ENCODE measurements at regions not wholly inside any gene's neighbourhood (a gene's known extent, or its start where the extent isn't known, plus 50 kb on each side); places are given as distances from the start of the nearest gene placed in this dataset.

- no peak for TF ChIP-seq CTCF (IDR thresholded peaks at IDR 0.05)
Measured at GRCh38 chr10:33520223-33520622, 185.8 kb upstream of the NRP1 start.

GRCh38 chr10:33519130-33519860 is 184.8 kb upstream of the NRP1 start:
- no peak for TF ChIP-seq CTCF (IDR thresholded peaks at IDR 0.05)

GRCh38 chr10:33510206-33510605 is 175.7 kb upstream of the NRP1 start:
- no peak for TF ChIP-seq CTCF (IDR thresholded peaks at IDR 0.05)

GRCh38 chr10:33509231-33509831 is 174.9 kb upstream of the NRP1 start:
- TF ChIP-seq CTCF (IDR thresholded peaks at IDR 0.05) = no peak

GRCh38 chr10:33507662-33508425 is 173.4 kb upstream of the NRP1 start:
- TF ChIP-seq CTCF (IDR thresholded peaks at IDR 0.05) = no peak

- no peak for TF ChIP-seq CTCF (IDR thresholded peaks at IDR 0.05)
Measured at GRCh38 chr10:33506838-33507661, 172.6 kb upstream of the NRP1 start.

- no peak for TF ChIP-seq CTCF (IDR thresholded peaks at IDR 0.05)
Measured at GRCh38 chr10:33506391-33506790, 171.9 kb upstream of the NRP1 start.
